NT2/D1 (cell line): ENCODE measurements at regions not wholly inside any gene's neighbourhood (a gene's known extent, or its start where the extent isn't known, plus 50 kb on each side); places are given as distances from the start of the nearest gene placed in this dataset.

ENCODE experiments used
- SUZ12 ChIP-seq: IDR thresholded peaks from 2 replicates; pipeline ENCODE4 v1.6.1; 2011; ENCODE audit not compliant: insufficient read length, insufficient read depth; ENCODE audit errors: extremely low read depth
- YY1 ChIP-seq: IDR thresholded peaks from 2 replicates; pipeline ENCODE4 v1.6.1; 2011; ENCODE audit not compliant: insufficient read length, insufficient read depth
- ZNF274 ChIP-seq: IDR thresholded peaks from 2 replicates; pipeline ENCODE4 v1.6.1; 2011; ENCODE audit warnings: mild to moderate bottlenecking, low read depth, low read length

DNA sequence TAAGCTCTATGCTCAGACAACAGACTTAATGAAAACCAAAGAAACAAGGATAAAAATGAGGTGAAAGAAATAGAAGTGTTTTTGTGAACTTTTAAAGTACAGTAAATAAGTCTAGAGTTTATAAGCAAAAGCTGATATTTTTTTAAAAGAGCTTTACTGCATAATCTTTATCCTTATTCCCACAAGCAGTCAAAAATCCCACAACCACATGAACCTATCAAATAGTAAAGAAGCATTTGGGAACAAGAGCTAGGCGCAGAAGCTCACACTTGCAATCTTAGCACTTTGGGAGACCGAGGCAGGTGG, 103.8 kb upstream of the TJP1 start:
- TF ChIP-seq SUZ12 (no peak), YY1 (no peak), ZNF274 (no peak)
